H1 (cell line): ENCODE measurements at regions not wholly inside any gene's neighbourhood (a gene's known extent, or its start where the extent isn't known, plus 50 kb on each side); places are given as distances from the start of the nearest gene placed in this dataset.

Source experiments
- CTCF ChIA-PET: fragments of 300-600 bp; sonication (Branson Sonifier 250); formaldehyde crosslinking; loops from one replicate; lab custom pipeline; 2021; ENCODE audit not compliant: partially characterized antibody; lab: Charles Lee
- POLR2A ChIA-PET: fragments of 300-600 bp; sonication (Branson Sonifier 250); formaldehyde crosslinking; loops from one replicate; lab custom pipeline; 2021; ENCODE audit warnings: inconsistent platforms; ENCODE audit not compliant: partially characterized antibody; lab: Charles Lee
- DNase-seq, 2 experiments: peaks; one replicate each; pipeline versions ENCODE4 v3.0.0 to v3.0.0-alpha.2; 2010 to 2022; ENCODE audit warnings: low spot score in 2 of 2, low read depth in 1 of 2, mixed read lengths in 1 of 2
- FAIRE-seq: peaks from 2 replicates; lab custom pipeline; 2011; peaks lifted over from hg19 to GRCh38; lab: Jason Lieb, UNC
- H2AFZ ChIP-seq: 2 replicates; pipeline ENCODE4 v1.8.1; 2012; ENCODE audit warnings: low read length, inconsistent platforms
- H2AK5ac ChIP-seq: 2 replicates; pipeline ENCODE4 v1.6.1; 2013; ENCODE audit warnings: low read depth, low read length
- H2BK120ac ChIP-seq: replicated peaks from 2 replicates; pipeline ENCODE3; 2013; ENCODE audit warnings: low read depth, low read length, inconsistent platforms
- H2BK12ac ChIP-seq: 2 replicates; pipeline ENCODE4 v1.6.1; 2013; ENCODE audit warnings: low read depth, low read length
- H2BK15ac ChIP-seq: 2 replicates; pipeline ENCODE4 v1.6.1; 2013; ENCODE audit warnings: low read length
- H2BK20ac ChIP-seq: 2 replicates; pipeline ENCODE4 v1.6.1; 2013; ENCODE audit warnings: low read length
- H2BK5ac ChIP-seq: 2 replicates; pipeline ENCODE4 v1.6.1; 2013; ENCODE audit warnings: low read depth, low read length
- H3K14ac ChIP-seq: 2 replicates; pipeline ENCODE4 v1.6.1; 2013; ENCODE audit warnings: inconsistent platforms; ENCODE audit not compliant: insufficient read length
- H3K18ac ChIP-seq: 2 replicates; pipeline ENCODE4 v1.6.1; 2013; ENCODE audit warnings: low read length; ENCODE audit errors: extremely low read depth
- H3K23ac ChIP-seq: 2 replicates; pipeline ENCODE4 v1.6.1; 2013; ENCODE audit warnings: inconsistent platforms; ENCODE audit not compliant: insufficient read length
- H3K23me2 ChIP-seq: 2 replicates; pipeline ENCODE4 v1.6.1; 2013; ENCODE audit warnings: low read depth, low read length
- H3K27ac ChIP-seq: 2 replicates; pipeline ENCODE4 v1.6.1; 2011; ENCODE audit warnings: low read depth, low read length, inconsistent platforms
- H3K27me3 ChIP-seq, 4 experiments: replicated peaks in 1 of 4; 1 replicate in 1 of 4; 2 replicates in 3 of 4; pipeline versions ENCODE4 v1.6.1 to v1.8.1; 2011 to 2013; ENCODE audit warnings: low read length in 3 of 4, mild to moderate bottlenecking in 3 of 4, inconsistent platforms in 2 of 4, mixed read lengths in 2 of 4, moderate library complexity in 1 of 4; ENCODE audit not compliant: control insufficient read depth in 3 of 4, insufficient read depth in 3 of 4; ENCODE audit errors: extremely low read depth in 1 of 4
- H3K36me3 ChIP-seq, 4 experiments: 2 replicates each; pipeline versions ENCODE4 v1.6.1 to v1.8.1; 2011 to 2013; ENCODE audit warnings: mild to moderate bottlenecking in 4 of 4, low read length in 3 of 4, moderate library complexity in 2 of 4, control low read depth in 1 of 4, inconsistent platforms in 1 of 4; ENCODE audit not compliant: insufficient read depth in 4 of 4, control insufficient read depth in 2 of 4
- H3K4ac ChIP-seq: replicated peaks from 2 replicates; pipeline ENCODE3; 2013; ENCODE audit warnings: low read length, low read depth, mixed read lengths, inconsistent platforms; ENCODE audit not compliant: insufficient read length
- H3K4me1 ChIP-seq, 4 experiments: replicated peaks in 1 of 4; 1 replicate in 1 of 4; 2 replicates in 3 of 4; pipeline versions ENCODE4 v1.6.1 to v1.8.1; 2011 to 2013; ENCODE audit warnings: low read length in 3 of 4, inconsistent platforms in 2 of 4, mixed read lengths in 1 of 4; ENCODE audit not compliant: insufficient read depth in 4 of 4, control insufficient read depth in 3 of 4
- H3K4me2 ChIP-seq, 2 experiments: 2 replicates each; pipeline versions ENCODE4 v1.6.1 to v1.8.1; 2011 to 2013; ENCODE audit warnings: low read depth in 2 of 2, low read length in 2 of 2, control low read depth in 1 of 2, inconsistent platforms in 1 of 2, mild to moderate bottlenecking in 1 of 2; ENCODE audit not compliant: insufficient read depth in 1 of 2
- H3K4me3 ChIP-seq, 4 experiments: fragments of 200-600, 300-600 bp in 1 of 4; sonication (generic), shearing (Covaris generic), sonication (Bioruptor Twin) in 1 of 4; 2 replicates each; pipeline versions ENCODE4 v1.5.1 to v1.8.1; 2011 to 2016; ENCODE audit warnings: low read length in 4 of 4, low read depth in 3 of 4, control low read depth in 2 of 4, inconsistent platforms in 2 of 4, mild to moderate bottlenecking in 2 of 4, mixed read lengths in 1 of 4, moderate library complexity in 1 of 4; ENCODE audit not compliant: insufficient read depth in 2 of 4; ENCODE audit errors: extremely low read depth in 1 of 4
- H3K56ac ChIP-seq: replicated peaks from 2 replicates; pipeline ENCODE3; 2013; ENCODE audit warnings: low read depth, mild to moderate bottlenecking, mixed read lengths, low read length, inconsistent platforms; ENCODE audit not compliant: insufficient read length
- H3K79me1 ChIP-seq: 2 replicates; pipeline ENCODE4 v1.6.1; 2013; ENCODE audit warnings: low read depth, low read length, control low read depth
- H3K79me2 ChIP-seq, 2 experiments: 2 replicates each; pipeline versions ENCODE4 v1.6.1 to v1.8.1; 2012 to 2013; ENCODE audit warnings: low read length in 2 of 2, mild to moderate bottlenecking in 2 of 2, inconsistent platforms in 1 of 2; ENCODE audit not compliant: insufficient read depth in 2 of 2, control insufficient read depth in 1 of 2
- H3K9ac ChIP-seq, 4 experiments: replicated peaks in 1 of 4; 1 replicate in 1 of 4; 2 replicates in 3 of 4; pipeline versions ENCODE4 v1.6.1 to v1.8.1; 2011 to 2013; ENCODE audit warnings: low read depth in 3 of 4, low read length in 3 of 4, control low read depth in 2 of 4, mild to moderate bottlenecking in 2 of 4, moderate library complexity in 2 of 4, inconsistent platforms in 1 of 4; ENCODE audit errors: extremely low read depth in 1 of 4
- H3K9me3 ChIP-seq, 2 experiments: 2 replicates each; pipeline versions ENCODE4 v1.6.1 to v1.8.1; 2012 to 2013; ENCODE audit warnings: mild to moderate bottlenecking in 2 of 2, moderate library complexity in 2 of 2, control low read depth in 1 of 2, inconsistent platforms in 1 of 2, low read depth in 1 of 2, low read length in 1 of 2, mixed read lengths in 1 of 2; ENCODE audit not compliant: insufficient read depth in 2 of 2
- H4K20me1 ChIP-seq, 2 experiments: replicated peaks in 1 of 2; 2 replicates each; pipeline versions ENCODE3 to v1.8.1; 2011 to 2013; ENCODE audit warnings: inconsistent platforms in 2 of 2, low read length in 2 of 2, mild to moderate bottlenecking in 1 of 2; ENCODE audit not compliant: insufficient read depth in 2 of 2, control insufficient read depth in 1 of 2
- H4K5ac ChIP-seq: 2 replicates; pipeline ENCODE4 v1.6.1; 2013; ENCODE audit warnings: low read length, low read depth, mixed read lengths, inconsistent platforms; ENCODE audit not compliant: insufficient read length
- H4K8ac ChIP-seq: 2 replicates; pipeline ENCODE4 v1.8.0; 2013; ENCODE audit warnings: mild to moderate bottlenecking, moderate library complexity, low read length, inconsistent platforms; ENCODE audit not compliant: insufficient read depth; ENCODE audit errors: extremely low read depth
- H4K91ac ChIP-seq: replicated peaks from 2 replicates; pipeline ENCODE3; 2013; ENCODE audit warnings: low read length, mixed read lengths, inconsistent platforms; ENCODE audit not compliant: insufficient read length
- ATF3 ChIP-seq: IDR thresholded peaks from 2 replicates; pipeline ENCODE4 v1.6.1; 2011; ENCODE audit warnings: low read depth, mild to moderate bottlenecking, low read length; ENCODE audit not compliant: insufficient read depth
- BACH1 ChIP-seq: IDR thresholded peaks from 2 replicates; pipeline ENCODE4 v1.6.1; 2012; ENCODE audit warnings: low read length, improper control_type of control experiment
- BCL11A ChIP-seq, 2 experiments: IDR thresholded peaks; one replicate each; pipeline ENCODE4 v1.6.1; 2011; ENCODE audit warnings: low read depth in 2 of 2, low read length in 2 of 2, mild to moderate bottlenecking in 2 of 2
- CBX8 ChIP-seq: fragments of 300-800, 300-1000 bp; sonication (generic); IDR thresholded peaks from 2 replicates; pipeline ENCODE4 v1.7.1; 2016; ENCODE audit warnings: low read depth, low read length, borderline replicate concordance
- GTF2F1 ChIP-seq: IDR thresholded peaks from 2 replicates; pipeline ENCODE4 v1.6.1; 2012; ENCODE audit warnings: low read depth, low read length, improper control_type of control experiment, borderline replicate concordance
- POU5F1 ChIP-seq: IDR thresholded peaks from 2 replicates; pipeline ENCODE4 v1.6.1; 2011; ENCODE audit warnings: low read depth, mild to moderate bottlenecking, low read length, moderate library complexity
- RAD21 ChIP-seq, 2 experiments: IDR thresholded peaks in 1 of 2; conservative IDR thresholded peaks in 1 of 2; 2 replicates each; pipeline ENCODE4 v1.6.1; 2011; ENCODE audit warnings: low read depth in 2 of 2, low read length in 2 of 2, improper control_type of control experiment in 1 of 2, inconsistent platforms in 1 of 2, mild to moderate bottlenecking in 1 of 2, moderate library complexity in 1 of 2
- SAP30 ChIP-seq: fragments of 300-600 bp; sonication (generic); IDR thresholded peaks from 2 replicates; pipeline ENCODE4 v1.7.1; 2012; ENCODE audit warnings: low read length, moderate library complexity, mild to moderate bottlenecking, inconsistent platforms; ENCODE audit not compliant: insufficient read depth, insufficient replicate concordance
- SP1 ChIP-seq: IDR thresholded peaks from 2 replicates; pipeline ENCODE4 v1.6.1; 2011; ENCODE audit warnings: low read depth, low read length
- WGBS, 2 experiments: shearing (Covaris generic) in 1 of 2; methylation state at CpG; one replicate each; pipeline versions ENCODE4 v1.1.6 to v1.1.7; 2013 to 2015; ENCODE audit warnings: low lambda C conversion rate in 2 of 2, mixed read lengths in 2 of 2, inconsistent platforms in 1 of 2, low coverage in 1 of 2, missing lambda C conversion rate in 1 of 2; ENCODE audit not compliant: insufficient replicate concordance in 2 of 2, insufficient coverage in 1 of 2, insufficient read length in 1 of 2; ENCODE audit errors: extremely low coverage in 1 of 2, missing lambda C conversion rate in 1 of 2; 5-methylcytosine and 5-hydroxymethylcytosine counted together
- TF ChIP-seq, protein P1 (sequence below): IDR thresholded peaks from 2 replicates; pipeline ENCODE4 v1.6.1; 2012; ENCODE audit warnings: inconsistent platforms
- TF ChIP-seq, protein P2 (sequence below): IDR thresholded peaks from 2 replicates; pipeline ENCODE4 v1.6.1; 2012; ENCODE audit warnings: low read length, inconsistent platforms

GRCh38 chr6:74757813-74758212 is 448.0 kb downstream of the COL12A1 start:
- Histone ChIP-seq H3K23me2 (no peaks in the 10 kb centered on the region), H3K23ac (no peak overlapping the region), H2AK5ac (no peak overlapping the region), H2AFZ (no peak overlapping the region), H3K4me1 (no peaks in the 10 kb centered on the region), H2BK20ac (no peak overlapping the region), H4K5ac (no peak overlapping the region), H3K79me2 (no peaks in the 10 kb centered on the region), H3K4me2 (no peak overlapping the region), H3K56ac (no peak overlapping the region), H3K79me1 (no peaks in the 10 kb centered on the region), H2BK12ac (no peak overlapping the region), H3K14ac (no peak overlapping the region), H4K20me1 (no peaks in the 10 kb centered on the region), H3K9me3 (no peaks in the 10 kb centered on the region), H3K4me3 (no peak overlapping the region), H2BK15ac (no peak overlapping the region), H4K8ac (no peak overlapping the region), H3K27me3 (no peaks in the 10 kb centered on the region), H3K18ac (no peak overlapping the region), H4K91ac (no peak overlapping the region), H3K27ac (no peak overlapping the region), H2BK5ac (no peak overlapping the region), H2BK120ac (no peak overlapping the region), H3K9ac (no peak overlapping the region), H3K4ac (no peak overlapping the region), H3K36me3 (no peaks in the 10 kb centered on the region)
- 100% methylated on average over 1 of the region's 1 CpG; no CpG with 5 or more reads in 1 of the 2 experiments for WGBS, 2 experiments
- ChIA-PET CTCF (interaction anchor here (1.5 kb wide), 1 partner anchor 451 kb away, joined by 4 read pairs; no protein-coding TSS in a partner anchor), POLR2A (no interaction called here)
- no peak for DNase-seq
- FAIRE-seq = no peak
- TF ChIP-seq POU5F1 = no peak
- no peak for TF ChIP-seq ATF3
- TF ChIP-seq, protein P1, sequence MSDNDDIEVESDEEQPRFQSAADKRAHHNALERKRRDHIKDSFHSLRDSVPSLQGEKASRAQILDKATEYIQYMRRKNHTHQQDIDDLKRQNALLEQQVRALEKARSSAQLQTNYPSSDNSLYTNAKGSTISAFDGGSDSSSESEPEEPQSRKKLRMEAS = no peak
- TF ChIP-seq GTF2F1 = no peak
- no peak for TF ChIP-seq SAP30
- no peak for TF ChIP-seq CBX8
- TF ChIP-seq RAD21 (IDR thresholded peaks at IDR 0.05 in 1 of 2, conservative IDR thresholded peaks at IDR 0.05 in 1 of 2; ENCODE audit: low read depth in 2 of 2, low read length in 2 of 2) = no peak
- TF ChIP-seq, protein P2, sequence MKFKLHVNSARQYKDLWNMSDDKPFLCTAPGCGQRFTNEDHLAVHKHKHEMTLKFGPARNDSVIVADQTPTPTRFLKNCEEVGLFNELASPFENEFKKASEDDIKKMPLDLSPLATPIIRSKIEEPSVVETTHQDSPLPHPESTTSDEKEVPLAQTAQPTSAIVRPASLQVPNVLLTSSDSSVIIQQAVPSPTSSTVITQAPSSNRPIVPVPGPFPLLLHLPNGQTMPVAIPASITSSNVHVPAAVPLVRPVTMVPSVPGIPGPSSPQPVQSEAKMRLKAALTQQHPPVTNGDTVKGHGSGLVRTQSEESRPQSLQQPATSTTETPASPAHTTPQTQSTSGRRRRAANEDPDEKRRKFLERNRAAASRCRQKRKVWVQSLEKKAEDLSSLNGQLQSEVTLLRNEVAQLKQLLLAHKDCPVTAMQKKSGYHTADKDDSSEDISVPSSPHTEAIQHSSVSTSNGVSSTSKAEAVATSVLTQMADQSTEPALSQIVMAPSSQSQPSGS = no peak
- no peak for TF ChIP-seq SP1
- no peak for TF ChIP-seq BACH1
- no peak for TF ChIP-seq BCL11A (IDR thresholded peaks at IDR 0.05; ENCODE audit: low read depth in 2 of 2, low read length in 2 of 2)
